Lower leg skin (tissue), 4 donors: ENCODE measurements at regions not wholly inside any gene's neighbourhood (a gene's known extent, or its start where the extent isn't known, plus 50 kb on each side); places are given as distances from the start of the nearest gene placed in this dataset.

ENCODE experiments used
- DNase-seq, 2 donors: peaks; one replicate each; pipeline ENCODE4 v3.0.0-alpha.2; 2019; ENCODE audit warnings: low spot score in 2 of 2
- H3K4me3 ChIP-seq: fragments of 200-600 bp; sonication (generic); 2 replicates; pipeline ENCODE4 v1.5.1; 2017; ENCODE audit warnings: mild to moderate bottlenecking, low read depth; ENCODE audit not compliant: poor library complexity, severe bottlenecking
- CTCF ChIP-seq, 3 donors: fragments of 450-650 bp; IDR thresholded peaks; one replicate each; pipeline ENCODE4 v1.5.1; 2016; ENCODE audit warnings: antibody characterized with exemption in 3 of 3, mild to moderate bottlenecking in 3 of 3, moderate library complexity in 2 of 3
- POLR2A ChIP-seq, 2 donors: fragments of 450-650 bp; IDR thresholded peaks; one replicate each; pipeline ENCODE4 v1.6.1; 2016 to 2017; ENCODE audit warnings: antibody characterized with exemption in 2 of 2, mild to moderate bottlenecking in 1 of 2, moderate library complexity in 1 of 2
- WGBS, 2 donors: methylation state at CpG; one replicate each; pipeline ENCODE4 v1.1.5; 2018; 5-methylcytosine and 5-hydroxymethylcytosine counted together
- intact Hi-C: fragments of 100-400 bp; cut with DNase I; formaldehyde crosslinking; loops from one replicate; pipeline ENCODE4 v1.15.0; 2023; ENCODE audit warnings: low total_unique reads

DNA sequence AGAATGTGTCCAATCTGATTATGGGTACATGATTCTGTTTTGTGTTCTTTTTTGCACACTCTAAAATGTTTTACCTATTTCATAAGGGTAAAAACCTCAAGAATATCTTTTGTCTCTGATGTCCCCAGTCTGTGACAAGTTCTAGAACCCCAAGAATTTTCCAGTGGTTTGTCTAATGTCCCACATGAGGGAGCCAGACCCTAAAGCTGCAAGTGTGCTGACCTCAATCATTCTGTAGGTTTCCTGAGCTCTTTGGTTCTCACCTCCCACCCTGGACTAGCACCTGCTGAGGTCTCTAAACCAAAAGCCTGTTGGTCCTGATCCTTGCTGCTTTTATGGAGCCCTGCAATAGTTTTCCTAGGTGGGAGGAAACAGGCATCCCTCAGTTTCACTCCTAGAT, 149.8 kb upstream of the MPPED2 start:
- no peak overlapping the region for H3K4me3 ChIP-seq
- DNase-seq: no peak
- intact Hi-C loops: no loop called here
- TF ChIP-seq POLR2A (IDR thresholded peaks at IDR 0.05) (no peak), CTCF (IDR thresholded peaks at IDR 0.05) (no peak)

GRCh38 chr11:30733748-30734147, 147.6 kb upstream of the MPPED2 start:
- intact Hi-C loops: no loop called here
- TF ChIP-seq POLR2A (IDR thresholded peaks at IDR 0.05) (no peak), CTCF (IDR thresholded peaks at IDR 0.05) (no peak)
- WGBS, 2 donors: 73 to 88% methylated on average over 1 of the region's 1 CpG
- no peak for DNase-seq
- H3K4me3 ChIP-seq: no peak overlapping the region

DNA sequence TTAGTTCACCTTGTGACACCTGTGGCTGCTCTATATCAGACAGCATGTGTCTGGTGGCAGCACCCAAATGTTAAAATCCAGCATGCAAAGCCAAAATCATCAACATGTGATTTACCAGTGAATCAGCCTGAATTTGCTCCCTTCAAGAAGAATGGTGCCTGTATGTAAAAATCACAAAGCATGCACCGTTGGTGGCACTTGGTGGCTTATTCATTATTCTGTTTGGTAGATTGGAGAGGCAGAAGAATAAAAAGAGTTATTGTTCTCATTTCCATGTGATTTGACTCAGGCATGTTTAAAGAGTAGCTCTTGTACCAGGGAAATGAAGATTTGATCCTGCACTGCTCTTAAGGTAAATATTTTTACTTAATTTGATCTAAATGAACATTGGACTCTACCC, 143.9 kb upstream of the MPPED2 start:
- TF ChIP-seq CTCF (IDR thresholded peaks at IDR 0.05) (no peak), POLR2A (IDR thresholded peaks at IDR 0.05) (no peak)
- intact Hi-C loops: no loop called here
- no peak for DNase-seq
- no peak overlapping the region for H3K4me3 ChIP-seq
- 44 to 67% methylated on average over 1 of the region's 1 CpG for WGBS, 2 donors

- WGBS, 2 donors: 30 to 39% methylated on average over 1 of the region's 1 CpG
- no peak overlapping the region for H3K4me3 ChIP-seq
- TF ChIP-seq POLR2A (IDR thresholded peaks at IDR 0.05) (no peak), CTCF (IDR thresholded peaks at IDR 0.05) (no peak)
- intact Hi-C loops: no loop called here
- DNase-seq: no peak
Measured at GRCh38 chr11:30729187-30729713, 143.1 kb upstream of the MPPED2 start.

DNA sequence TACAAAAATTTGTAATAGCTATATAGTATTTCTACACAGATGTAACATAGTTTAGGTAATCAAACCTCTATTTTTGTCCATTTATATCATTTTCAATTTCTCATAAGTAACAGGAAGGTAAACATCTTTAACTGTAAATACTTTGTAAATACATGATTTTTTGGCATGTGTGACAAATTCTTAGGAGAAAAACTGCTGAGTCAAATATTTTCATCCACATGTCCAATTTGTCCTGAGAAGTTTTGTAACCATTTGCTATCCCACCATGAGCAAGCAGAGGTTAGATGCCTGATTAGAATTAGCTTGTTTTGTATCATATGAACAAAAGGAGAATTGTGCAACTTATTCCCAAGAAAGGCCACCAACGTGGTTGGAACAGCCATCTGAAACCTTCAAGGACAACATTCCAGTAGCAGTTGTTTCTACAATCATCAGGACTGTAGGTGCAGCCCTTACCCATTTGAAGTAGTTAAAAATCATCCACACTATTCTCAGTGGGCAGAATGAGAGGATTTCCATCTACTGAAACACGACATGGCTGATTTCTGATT, 139.6 kb upstream of the MPPED2 start:
- WGBS, 2 donors: 63 to 72% methylated on average over 2 of the region's 2 CpGs
- intact Hi-C loops: no loop called here
- no peak overlapping the region for H3K4me3 ChIP-seq
- no peak for TF ChIP-seq POLR2A (IDR thresholded peaks at IDR 0.05)
- TF ChIP-seq CTCF (IDR thresholded peaks at IDR 0.05): no peak
- DNase-seq: no peak

- TF ChIP-seq CTCF (IDR thresholded peaks at IDR 0.05) (no peak), POLR2A (IDR thresholded peaks at IDR 0.05) (no peak)
- no peak overlapping the region for H3K4me3 ChIP-seq
- intact Hi-C loops: no loop called here
- no peak for DNase-seq
Measured at GRCh38 chr11:30724274-30724673, 138.1 kb upstream of the MPPED2 start.
